ENCODE measurements at regions not wholly inside any gene's neighbourhood (a gene's known extent, or its start where the extent isn't known, plus 50 kb on each side); places are given as distances from the start of the nearest gene placed in this dataset.

- H3K36me3 ChIP-seq, result no peaks in the 10 kb centered on the region
- 63 to 74% (median 67%) methylated on average over 9 of the region's 9 CpGs for WGBS, 5 donors
- TF ChIP-seq POLR2AphosphoS5 (IDR thresholded peaks at IDR 0.05) (no peak), CTCF (IDR thresholded peaks at IDR 0.05 in 8 of 11, conservative IDR thresholded peaks at IDR 0.05 in 3 of 11) (no peak)
- H3K4me3 ChIP-seq, result no peak overlapping the region
- H3K9me3 ChIP-seq, result no peaks in the 10 kb centered on the region
- H3K27ac ChIP-seq, result no peak overlapping the region
- peaks cover 3 to 78% (median 39%) of the 10 kb centered on the region in 7 donors for H3K27me3 ChIP-seq (replicated peaks in 1 of 7)
- no peaks in the 10 kb centered on the region for H3K4me1 ChIP-seq
- intact Hi-C loops (cut with DNase I; ENCODE audit: low total_unique reads), result no loop called here
- no peak for DNase-seq
These were observed 499.9 kb upstream of the ZFHX3 start for GRCh38 chr16:73547552-73548403.

GRCh38 chr16:73546341-73546845 is 498.5 kb upstream of the ZFHX3 start:
- intact Hi-C loops (cut with DNase I; ENCODE audit: low total_unique reads), result no loop called here
- Histone ChIP-seq H3K9me3 (no peaks in the 10 kb centered on the region), H3K4me3 (no peak overlapping the region), H3K36me3 (no peaks in the 10 kb centered on the region), H3K27ac (no peak overlapping the region), H3K4me1 (no peaks in the 10 kb centered on the region), H3K27me3 (replicated peaks in 1 of 7) (peaks cover 3 to 76% (median 39%) of the 10 kb centered on the region in 7 donors)
- TF ChIP-seq POLR2A (IDR thresholded peaks at IDR 0.05) (no peak), POLR2AphosphoS5 (IDR thresholded peaks at IDR 0.05) (no peak), CTCF (IDR thresholded peaks at IDR 0.05 in 8 of 11, conservative IDR thresholded peaks at IDR 0.05 in 3 of 11) (no peak)
- no peak for DNase-seq
- 10 to 21% (median 12%) methylated on average over 11 of the region's 11 CpGs for whole genome bisulfite sequencing, 5 donors

- Histone ChIP-seq H3K4me1 (no peaks in the 10 kb centered on the region), H3K9me3 (no peaks in the 10 kb centered on the region), H3K27ac (no peak overlapping the region), H3K36me3 (no peaks in the 10 kb centered on the region), H3K27me3 (replicated peaks in 1 of 7) (peaks cover 3 to 76% (median 39%) of the 10 kb centered on the region in 7 donors), H3K4me3 (no peak overlapping the region)
- TF ChIP-seq POLR2A (IDR thresholded peaks at IDR 0.05) (no peak), CTCF (IDR thresholded peaks at IDR 0.05 in 8 of 11, conservative IDR thresholded peaks at IDR 0.05 in 3 of 11) (no peak), POLR2AphosphoS5 (IDR thresholded peaks at IDR 0.05) (no peak)
- 39 to 49% (median 46%) methylated on average over 5 of the region's 5 CpGs for WGBS, 5 donors
- intact Hi-C loops (cut with DNase I; ENCODE audit: low total_unique reads), result no loop called here
- DNase-seq, result no peak
These were observed 497.8 kb upstream of the ZFHX3 start for GRCh38 chr16:73545755-73546154.

- Histone ChIP-seq H3K27ac (no peak overlapping the region), H3K36me3 (no peaks in the 10 kb centered on the region), H3K4me3 (no peak overlapping the region), H3K27me3 (replicated peaks in 1 of 7) (peaks cover 3 to 76% (median 39%) of the 10 kb centered on the region in 7 donors), H3K4me1 (no peaks in the 10 kb centered on the region), H3K9me3 (no peaks in the 10 kb centered on the region)
- 57 to 73% (median 63%) methylated on average over 8 of the region's 8 CpGs for WGBS, 5 donors
- no peak for DNase-seq
- intact Hi-C loops (cut with DNase I; ENCODE audit: low total_unique reads), result no loop called here
- TF ChIP-seq POLR2AphosphoS5 (IDR thresholded peaks at IDR 0.05) (no peak), POLR2A (IDR thresholded peaks at IDR 0.05) (no peak), CTCF (IDR thresholded peaks at IDR 0.05 in 8 of 11, conservative IDR thresholded peaks at IDR 0.05 in 3 of 11) (no peak)
These were observed 497.4 kb upstream of the ZFHX3 start for GRCh38 chr16:73545290-73545689.

Data from spleen (tissue), 11 donors.